Activated naive CD8-positive, alpha-beta T cell treated with anti-CD3 and anti-CD28 coated beads, Interleukin-2, amount 50 U/mL, for 16 hours (primary cell): ENCODE measurements at regions not wholly inside any gene's neighbourhood (a gene's known extent, or its start where the extent isn't known, plus 50 kb on each side); places are given as distances from the start of the nearest gene placed in this dataset.

Source experiments
- DNase-seq: peaks from one replicate; pipeline ENCODE4 v3.0.0-alpha.2; 2020; ENCODE audit warnings: low read depth, low spot score

- DNase-seq = no peak
Observed at GRCh38 chr20:52736507-52736906, 235.7 kb upstream of the TSHZ2 start.

DNA sequence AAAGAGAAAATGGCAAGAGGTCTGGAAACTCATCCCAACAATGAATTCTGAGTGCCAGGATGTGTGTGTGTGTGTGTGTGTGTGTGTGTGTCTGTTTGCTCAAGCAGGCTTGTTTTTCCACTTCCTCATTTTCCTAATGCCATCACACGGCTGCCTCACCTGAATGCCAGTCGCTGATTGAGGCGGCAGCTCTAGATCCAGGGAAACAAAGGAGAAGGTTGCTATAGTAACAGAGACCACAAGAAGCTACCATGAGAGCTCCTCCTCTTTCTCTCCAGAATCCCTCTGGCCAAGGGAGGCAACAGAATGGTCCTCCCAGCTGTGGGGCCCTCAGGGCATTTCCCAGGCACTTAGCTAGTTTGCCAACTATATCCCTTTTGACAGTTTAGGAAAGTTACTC lies 241.1 kb upstream of the TSHZ2 start:
- DNase-seq = no peak

DNA sequence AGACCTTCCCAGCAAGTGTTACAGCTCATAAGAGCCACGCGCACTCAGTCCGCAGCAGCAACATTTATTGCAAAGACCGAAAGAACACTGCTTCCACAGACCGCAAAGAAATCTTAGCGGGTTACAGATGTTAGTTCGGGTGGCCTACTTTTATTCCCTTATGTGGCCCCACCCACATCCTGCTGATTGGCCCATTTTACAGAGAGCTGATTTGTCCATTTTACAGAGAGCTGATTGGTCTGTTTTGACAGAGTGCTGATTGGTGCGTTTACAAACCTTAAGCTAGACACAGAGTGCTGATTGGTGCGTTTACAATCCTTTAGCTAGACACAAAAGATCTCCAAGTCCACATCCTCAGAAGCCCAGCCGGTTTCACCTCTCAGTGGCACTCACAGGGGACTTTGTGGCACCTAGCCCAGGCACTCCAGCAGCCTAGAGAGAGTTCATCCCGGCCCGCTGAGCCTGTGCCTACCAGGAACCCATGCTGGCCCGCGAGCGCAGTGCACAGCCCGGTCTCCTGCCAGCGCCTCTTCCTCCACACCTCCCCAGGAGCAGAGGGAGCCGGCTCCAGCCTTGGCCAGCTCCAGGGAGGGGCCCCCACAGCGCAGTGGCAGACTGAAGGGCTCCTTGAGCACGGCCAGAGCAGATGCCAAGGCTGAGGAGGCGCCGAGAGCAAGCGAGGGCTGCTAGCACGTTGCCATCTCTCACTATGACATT lies 244.3 kb upstream of the TSHZ2 start:
- no peak for DNase-seq

DNA sequence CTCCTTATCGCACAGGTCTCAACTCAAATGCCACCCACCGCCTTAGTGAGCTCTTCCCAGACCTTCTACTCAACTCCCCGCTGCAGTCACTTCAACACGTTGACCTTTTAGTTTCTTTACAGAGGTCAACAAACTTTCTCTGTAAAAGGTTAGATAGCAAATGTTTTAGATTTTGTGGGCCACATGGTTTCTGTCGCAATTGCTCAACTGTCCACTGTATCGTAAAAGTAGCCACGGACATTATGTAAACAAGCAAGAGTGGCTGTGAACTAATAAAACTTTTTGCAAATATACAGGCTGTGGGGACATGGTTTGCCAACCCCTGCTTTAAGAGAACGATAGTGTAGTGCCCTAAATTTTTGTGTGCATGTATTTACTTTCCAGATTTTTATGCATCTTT lies 247.6 kb upstream of the TSHZ2 start:
- no peak for DNase-seq

- no peak for DNase-seq
Observed at GRCh38 chr20:52722926-52723688, 249.1 kb upstream of the TSHZ2 start.

DNA sequence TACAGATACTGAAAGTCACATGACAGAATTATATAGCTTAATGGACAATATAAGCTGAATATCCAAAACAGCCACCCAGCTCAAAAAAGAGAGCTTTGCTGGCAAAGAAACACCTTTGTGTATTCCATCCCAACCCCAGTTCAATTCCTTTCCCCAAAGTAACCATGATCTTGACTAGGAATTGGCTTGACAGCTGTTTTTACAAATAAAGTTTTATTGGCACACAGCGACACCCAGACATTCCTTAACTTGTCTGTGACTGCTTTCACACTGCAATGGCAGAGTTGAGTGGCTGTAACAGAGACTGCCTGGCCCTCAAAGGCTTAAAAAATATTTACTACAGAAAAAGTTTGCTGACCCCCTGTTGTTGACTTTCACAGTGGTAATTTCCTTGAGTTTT lies 264.0 kb upstream of the TSHZ2 start:
- no peak for DNase-seq

- no peak for DNase-seq
Observed at GRCh38 chr20:52704553-52704952, 267.6 kb upstream of the TSHZ2 start.

GRCh38 chr20:52688345-52688744 lies 283.8 kb upstream of the TSHZ2 start:
- DNase-seq = no peak

- no peak for DNase-seq
Observed at GRCh38 chr20:52684905-52685304, 287.3 kb upstream of the TSHZ2 start.

- no peak for DNase-seq
Observed at GRCh38 chr20:52684176-52684575, 288.0 kb upstream of the TSHZ2 start.

DNA sequence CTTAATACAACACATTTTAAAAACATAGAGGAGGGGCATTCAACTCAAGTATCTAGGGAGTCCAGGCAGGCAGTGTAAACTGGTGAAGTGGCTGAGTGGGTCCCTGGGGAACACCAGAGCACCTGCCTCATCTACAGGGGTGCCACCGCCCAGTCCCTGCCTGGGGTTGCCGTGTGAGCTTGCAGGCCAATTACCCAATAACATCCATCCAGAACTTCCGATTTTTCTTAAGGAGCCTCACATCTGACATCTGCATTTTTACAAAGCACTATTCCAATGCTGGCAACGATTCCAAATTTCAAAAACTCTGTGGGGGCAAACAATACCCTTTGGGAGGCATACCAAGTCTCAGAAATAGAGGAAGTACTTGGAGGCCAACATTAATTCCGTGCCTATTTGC lies 288.4 kb upstream of the TSHZ2 start:
- DNase-seq = no peak

DNA sequence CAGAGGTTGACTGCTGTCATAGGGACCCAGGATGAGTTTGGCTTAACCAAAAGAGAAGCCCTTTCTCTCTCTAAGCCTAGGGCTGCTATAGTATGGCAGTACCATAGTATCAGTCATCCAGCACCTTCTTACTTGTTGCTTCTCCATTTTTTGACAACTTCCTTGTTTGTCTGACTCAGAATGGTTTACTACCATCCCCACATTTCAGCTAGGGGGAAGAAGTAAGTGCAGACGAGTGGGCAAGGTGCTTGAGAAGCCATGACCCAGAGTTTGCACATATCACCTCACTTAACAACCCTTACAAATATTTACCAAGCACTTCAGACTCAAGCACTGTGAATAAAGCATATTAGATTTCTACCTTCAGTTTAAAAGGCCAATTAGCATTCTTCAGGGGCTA lies 289.9 kb upstream of the TSHZ2 start:
- DNase-seq = no peak

DNA sequence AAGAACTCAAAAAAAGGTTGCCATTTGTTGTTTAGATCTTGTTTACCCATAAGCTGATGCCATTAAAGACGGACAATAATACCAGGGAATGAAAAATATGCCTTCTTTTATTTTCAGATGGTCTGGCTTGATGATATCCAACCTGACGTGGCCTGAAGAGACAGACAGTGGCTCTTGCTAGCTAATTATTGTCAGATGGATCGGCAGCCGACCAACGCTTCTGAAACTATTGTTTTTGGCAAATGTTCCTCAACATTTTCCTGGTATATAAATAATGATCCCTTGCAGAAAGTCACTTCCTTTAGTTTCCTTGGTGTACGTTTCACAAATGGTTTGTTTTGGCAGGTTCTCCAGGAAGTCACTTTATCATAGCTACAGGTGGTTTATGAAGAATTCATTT lies 290.9 kb upstream of the TSHZ2 start:
- no peak for DNase-seq

DNA sequence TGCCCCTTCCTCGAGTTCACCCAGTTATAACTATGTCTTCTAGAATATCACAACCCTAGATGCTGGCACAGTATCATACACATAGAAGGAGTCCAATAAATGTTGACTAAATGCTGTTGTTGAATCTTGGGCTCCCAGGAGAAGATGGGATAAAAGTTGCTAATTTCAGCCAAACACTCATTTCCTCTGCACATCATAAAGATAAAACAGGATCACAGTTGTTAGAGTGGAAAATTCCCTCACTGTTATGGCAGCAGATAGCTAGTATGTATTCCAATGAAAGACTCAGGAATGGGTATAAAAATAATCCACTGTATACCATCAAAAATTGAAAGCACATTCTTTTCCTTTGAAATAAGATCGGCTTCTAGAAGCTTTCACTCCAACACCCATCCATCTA lies 294.9 kb upstream of the TSHZ2 start:
- DNase-seq = no peak

DNA sequence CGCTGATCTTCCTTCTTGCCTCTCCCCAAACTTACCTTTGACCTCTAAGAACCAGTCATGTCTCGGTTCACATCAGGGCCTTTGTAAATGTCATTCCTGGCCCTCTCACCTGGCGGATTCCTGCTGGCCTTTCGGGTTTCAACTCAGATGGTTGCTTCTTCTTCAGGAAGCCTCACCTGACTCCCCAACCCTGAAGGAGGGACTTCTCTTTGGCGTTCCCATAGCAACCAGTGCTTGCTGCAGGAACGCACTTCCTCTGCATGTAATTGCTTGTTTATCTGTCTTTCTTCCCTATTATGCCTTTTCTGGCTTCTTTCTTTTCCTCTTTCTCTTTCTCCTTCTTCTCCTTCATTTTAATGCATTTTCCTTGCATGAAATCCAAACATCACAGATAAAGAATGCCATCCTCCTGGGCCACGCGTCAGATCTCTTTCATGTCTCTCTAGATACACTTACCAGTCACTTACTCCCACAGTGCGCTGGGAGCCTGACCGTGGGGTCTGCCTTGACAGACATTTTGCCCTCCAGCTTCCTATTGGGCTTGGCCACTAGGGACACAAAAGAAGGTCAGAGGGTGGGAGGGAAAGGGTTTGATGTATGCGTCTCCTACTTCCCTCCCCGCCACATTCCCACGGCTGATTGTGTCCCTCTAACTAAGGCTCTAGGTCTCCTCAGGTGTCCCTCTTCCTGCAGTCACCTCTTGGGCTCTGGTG lies 295.7 kb upstream of the TSHZ2 start:
- no peak for DNase-seq

DNA sequence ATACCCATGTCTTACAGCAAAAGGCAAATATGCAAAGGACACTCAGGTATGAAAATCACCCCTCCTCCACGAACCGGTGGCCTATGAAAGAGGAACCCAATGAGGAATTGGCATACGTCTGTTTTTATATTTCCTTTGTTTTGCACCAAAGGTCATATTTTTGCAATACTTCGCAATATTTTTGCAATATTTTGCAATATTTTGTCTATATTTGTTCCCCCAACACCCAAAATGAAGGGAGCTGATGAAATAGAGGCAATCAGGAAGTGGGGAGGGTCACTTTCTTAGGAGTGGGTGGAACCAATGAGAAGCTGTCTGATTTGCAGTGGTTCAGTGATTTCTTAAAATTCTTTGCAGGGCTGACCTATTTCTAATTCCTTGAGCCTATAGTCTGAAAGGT lies 296.8 kb upstream of the TSHZ2 start:
- no peak for DNase-seq

GRCh38 chr20:52668626-52669025 lies 303.5 kb upstream of the TSHZ2 start:
- DNase-seq = no peak

- no peak for DNase-seq
Observed at GRCh38 chr20:52667358-52667757, 304.8 kb upstream of the TSHZ2 start.

DNA sequence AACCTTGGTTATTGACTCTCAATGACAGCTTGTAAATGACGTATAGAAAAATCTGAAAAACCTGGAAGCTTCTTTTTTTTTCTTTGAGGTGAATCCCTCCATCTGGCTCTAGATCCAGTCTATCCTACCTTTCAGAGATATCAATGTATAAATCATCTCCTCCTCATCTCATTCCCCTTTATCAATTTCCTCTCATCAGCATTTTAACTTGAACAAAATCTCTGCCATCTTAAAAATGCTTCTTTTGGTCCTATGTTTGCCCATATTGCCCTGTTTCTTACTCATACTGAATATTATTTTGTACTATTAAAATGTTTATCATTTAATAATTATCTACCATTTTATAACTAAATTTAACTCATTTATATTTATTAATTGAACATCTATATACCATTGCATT lies 306.7 kb upstream of the TSHZ2 start:
- DNase-seq = no peak

DNA sequence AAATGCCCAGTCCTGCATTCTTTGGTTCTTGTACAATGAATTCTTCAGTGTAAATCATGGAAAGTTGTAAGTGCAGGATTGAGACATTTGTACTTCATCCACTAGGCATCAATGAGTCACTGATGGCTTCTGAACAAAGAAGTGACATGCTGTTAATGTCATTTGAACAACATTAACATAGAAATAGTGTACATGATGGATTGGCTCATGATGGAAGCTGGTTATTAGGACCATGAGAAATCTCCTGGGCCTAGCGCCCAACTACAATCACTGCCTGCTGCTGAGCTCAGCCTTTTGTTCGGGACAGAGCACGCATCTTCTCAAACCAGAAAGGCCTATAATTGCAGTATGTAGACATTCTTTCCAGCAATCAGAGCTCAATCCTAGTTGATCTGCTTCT lies 316.8 kb upstream of the TSHZ2 start:
- no peak for DNase-seq

DNA sequence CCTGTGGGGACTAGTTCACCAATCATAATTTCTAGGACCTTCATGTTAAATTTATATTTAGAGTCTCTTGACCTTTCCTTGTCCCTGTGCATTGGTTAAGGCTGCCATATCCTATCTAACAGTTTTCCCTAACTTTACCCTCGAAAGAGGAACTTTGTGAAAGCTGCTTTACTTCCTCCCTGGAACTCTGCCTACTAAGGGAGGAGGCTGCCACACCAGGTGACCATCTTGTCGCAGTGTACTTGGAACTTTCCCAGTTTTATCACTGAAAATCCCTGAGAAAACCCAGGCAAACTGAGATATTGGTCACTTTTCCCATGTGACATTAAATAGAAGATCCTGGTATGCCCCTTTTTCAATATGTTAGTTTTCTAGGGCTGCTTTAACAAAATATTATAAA lies 317.6 kb upstream of the TSHZ2 start:
- no peak for DNase-seq

- DNase-seq = no peak
Observed at GRCh38 chr20:52652271-52652670, 319.9 kb upstream of the TSHZ2 start.

DNA sequence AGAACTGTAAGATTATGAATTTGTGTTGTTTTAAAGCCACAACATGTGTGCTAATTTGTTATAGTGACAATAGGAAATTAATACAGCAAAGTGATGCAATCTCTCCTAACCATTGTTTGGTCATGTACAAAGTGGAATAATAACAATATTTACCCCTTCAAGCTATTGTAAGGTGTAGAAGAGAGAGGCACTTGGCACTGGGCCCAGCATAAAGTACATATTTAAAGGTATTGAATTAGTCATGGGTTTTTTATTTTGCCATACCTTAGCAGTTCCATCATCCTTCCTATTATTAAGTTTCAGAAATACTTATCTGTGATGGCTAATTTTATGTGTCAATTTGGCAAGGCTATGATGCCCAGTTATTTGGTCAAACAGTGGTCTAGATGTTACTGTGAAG lies 322.4 kb upstream of the TSHZ2 start:
- no peak for DNase-seq
